IMR-90 (cell line): ENCODE measurements at regions not wholly inside any gene's neighbourhood (a gene's known extent, or its start where the extent isn't known, plus 50 kb on each side); places are given as distances from the start of the nearest gene placed in this dataset.
A peak's percentile ranks its signal among the peaks of the same experiment; 100 is the strongest.

Experiments used
- BHLHE40 ChIP-seq: fragments of 150-350 bp; IDR thresholded peaks from 2 replicates; pipeline ENCODE4 v1.6.1; 2016; ENCODE audit warnings: mild to moderate bottlenecking, low read depth, low read length
- CEBPB ChIP-seq: IDR thresholded peaks from 2 replicates; pipeline ENCODE4 v1.6.1; 2012; ENCODE audit warnings: low read depth, low read length, improper control_type of control experiment
- CHD1 ChIP-seq: IDR thresholded peaks from 2 replicates; pipeline ENCODE4 v1.6.1; 2012; ENCODE audit warnings: low read depth, low read length, improper control_type of control experiment
- CTCF ChIP-seq: conservative IDR thresholded peaks from 2 replicates; pipeline ENCODE4 v1.5.1; 2012; ENCODE audit warnings: mild to moderate bottlenecking, low read depth, low read length, improper control_type of control experiment
- FOS ChIP-seq: fragments of 150-350 bp; IDR thresholded peaks from 2 replicates; pipeline ENCODE4 v1.6.1; 2016; ENCODE audit warnings: low read depth, low read length
- MAFK ChIP-seq: IDR thresholded peaks from 2 replicates; pipeline ENCODE4 v1.6.1; 2012; ENCODE audit warnings: low read depth, low read length, improper control_type of control experiment
- MXI1 ChIP-seq: IDR thresholded peaks from 2 replicates; pipeline ENCODE4 v1.6.1; 2012; ENCODE audit warnings: low read depth, mild to moderate bottlenecking, low read length, moderate library complexity, borderline replicate concordance
- POLR2A ChIP-seq: IDR thresholded peaks from 2 replicates; pipeline ENCODE4 v1.6.1; 2012; ENCODE audit warnings: mild to moderate bottlenecking, low read depth, low read length
- RAD21 ChIP-seq: IDR thresholded peaks from 2 replicates; pipeline ENCODE4 v1.6.1; 2012; ENCODE audit warnings: low read length, improper control_type of control experiment
- RCOR1 ChIP-seq: IDR thresholded peaks from 2 replicates; pipeline ENCODE4 v1.6.1; 2012; ENCODE audit warnings: mild to moderate bottlenecking, low read length, improper control_type of control experiment; ENCODE audit not compliant: insufficient replicate concordance
- RFX5 ChIP-seq: IDR thresholded peaks from 2 replicates; pipeline ENCODE4 v1.8.0; 2012; ENCODE audit warnings: low read depth, mild to moderate bottlenecking, low read length, moderate library complexity
- USF2 ChIP-seq: fragments of 150-350 bp; IDR thresholded peaks from 2 replicates; pipeline ENCODE4 v1.6.1; 2017; ENCODE audit warnings: mild to moderate bottlenecking, antibody characterized with exemption, low read length, low read depth
- TF ChIP-seq, protein P1 (sequence below): fragments of 150-350 bp; IDR thresholded peaks from 2 replicates; pipeline ENCODE4 v1.6.1; 2016; ENCODE audit warnings: low read depth, mild to moderate bottlenecking, low read length, moderate library complexity, borderline replicate concordance

DNA sequence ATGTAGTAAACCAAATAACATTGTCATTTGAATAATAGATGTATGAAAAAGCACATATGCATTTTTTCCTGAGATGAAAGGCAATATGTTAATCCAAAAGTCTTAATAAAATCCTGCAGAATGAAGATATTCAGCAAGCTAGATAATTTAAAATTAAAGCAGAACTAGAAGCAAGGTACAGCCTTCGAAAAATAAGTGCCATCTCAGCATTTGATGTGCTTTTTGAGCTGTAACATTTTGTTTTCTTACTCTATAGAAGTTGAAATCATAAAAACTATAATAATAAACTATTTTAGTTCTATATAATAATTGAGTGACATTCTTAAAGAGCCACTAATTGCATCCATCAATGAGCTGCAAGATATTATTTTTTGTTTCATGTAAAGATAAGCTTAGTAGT, 410.4 kb upstream of the TRAM1L1 start:
- no peak for TF ChIP-seq CTCF
- TF ChIP-seq RAD21: no peak
- TF ChIP-seq FOS: no peak
- no peak for TF ChIP-seq POLR2A
- TF ChIP-seq USF2: no peak
- TF ChIP-seq BHLHE40: no peak
- no peak for TF ChIP-seq CHD1
- TF ChIP-seq MXI1: no peak
- no peak for TF ChIP-seq CEBPB
- TF ChIP-seq RCOR1: no peak
- TF ChIP-seq RFX5: no peak
- TF ChIP-seq, protein P1, sequence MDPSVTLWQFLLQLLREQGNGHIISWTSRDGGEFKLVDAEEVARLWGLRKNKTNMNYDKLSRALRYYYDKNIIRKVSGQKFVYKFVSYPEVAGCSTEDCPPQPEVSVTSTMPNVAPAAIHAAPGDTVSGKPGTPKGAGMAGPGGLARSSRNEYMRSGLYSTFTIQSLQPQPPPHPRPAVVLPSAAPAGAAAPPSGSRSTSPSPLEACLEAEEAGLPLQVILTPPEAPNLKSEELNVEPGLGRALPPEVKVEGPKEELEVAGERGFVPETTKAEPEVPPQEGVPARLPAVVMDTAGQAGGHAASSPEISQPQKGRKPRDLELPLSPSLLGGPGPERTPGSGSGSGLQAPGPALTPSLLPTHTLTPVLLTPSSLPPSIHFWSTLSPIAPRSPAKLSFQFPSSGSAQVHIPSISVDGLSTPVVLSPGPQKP: no peak
- TF ChIP-seq MAFK: peak; percentile 47
